ENCODE measurements at regions not wholly inside any gene's neighbourhood (a gene's known extent, or its start where the extent isn't known, plus 50 kb on each side); places are given as distances from the start of the nearest gene placed in this dataset.

- Histone ChIP-seq H3K27me3 (ENCODE audit: control insufficient read depth in 2 of 2, insufficient read depth in 1 of 2, low read length in 1 of 2) (peaks cover 0 to 4% of the 10 kb centered on the region in 2 donors), H3K4me3 (ENCODE audit: low read length in 2 of 2) (no peak overlapping the region), H3K36me3 (ENCODE audit: control insufficient read depth in 2 of 2, insufficient read depth in 2 of 2, low read length in 1 of 2) (no peaks in the 10 kb centered on the region), H3K4me1 (ENCODE audit: control insufficient read depth in 2 of 2, insufficient read depth in 2 of 2, low read length in 2 of 2) (no peaks in the 10 kb centered on the region), H3K9me3 (ENCODE audit: control insufficient read depth in 2 of 2, insufficient read depth in 1 of 2, low read length in 1 of 2) (no peaks in the 10 kb centered on the region), H3K27ac (ENCODE audit: low read depth in 1 of 2, low read length in 1 of 2) (no peak overlapping the region)
- DNase-seq (ENCODE audit: low read depth in 6 of 9, low spot score in 9 of 9) = no peak
- WGBS = 85% methylated on average over 16 of the region's 16 CpGs
Measured at GRCh38 chr2:238564286-238564920, 137.7 kb downstream of the ASB1 start.

- no peaks in the 10 kb centered on the region for H3K4me1 ChIP-seq (ENCODE audit: control insufficient read depth in 2 of 2, insufficient read depth in 2 of 2, low read length in 2 of 2)
- H3K27ac ChIP-seq (ENCODE audit: low read depth in 1 of 2, low read length in 1 of 2) = no peak overlapping the region
- peaks cover 0 to 4% of the 10 kb centered on the region in 2 donors for H3K27me3 ChIP-seq (ENCODE audit: control insufficient read depth in 2 of 2, insufficient read depth in 1 of 2, low read length in 1 of 2)
- no peak for DNase-seq (ENCODE audit: low read depth in 6 of 9, low spot score in 9 of 9)
- H3K9me3 ChIP-seq (ENCODE audit: control insufficient read depth in 2 of 2, insufficient read depth in 1 of 2, low read length in 1 of 2) = no peaks in the 10 kb centered on the region
- no peak overlapping the region for H3K4me3 ChIP-seq (ENCODE audit: low read length in 2 of 2)
- 89% methylated on average over 6 of the region's 6 CpGs for WGBS
- H3K36me3 ChIP-seq (ENCODE audit: control insufficient read depth in 2 of 2, insufficient read depth in 2 of 2, low read length in 1 of 2) = no peaks in the 10 kb centered on the region
Measured at GRCh38 chr2:238565031-238565430, 138.3 kb downstream of the ASB1 start.

GRCh38 chr2:238566001-238566645 is 139.4 kb downstream of the ASB1 start:
- Histone ChIP-seq H3K36me3 (ENCODE audit: control insufficient read depth in 2 of 2, insufficient read depth in 2 of 2, low read length in 1 of 2) (no peaks in the 10 kb centered on the region), H3K27ac (ENCODE audit: low read depth in 1 of 2, low read length in 1 of 2) (no peak overlapping the region), H3K4me1 (ENCODE audit: control insufficient read depth in 2 of 2, insufficient read depth in 2 of 2, low read length in 2 of 2) (no peaks in the 10 kb centered on the region), H3K9me3 (ENCODE audit: control insufficient read depth in 2 of 2, insufficient read depth in 1 of 2, low read length in 1 of 2) (no peaks in the 10 kb centered on the region), H3K4me3 (ENCODE audit: low read length in 2 of 2) (no peak overlapping the region), H3K27me3 (ENCODE audit: control insufficient read depth in 2 of 2, insufficient read depth in 1 of 2, low read length in 1 of 2) (peaks cover 0 to 4% of the 10 kb centered on the region in 2 donors)
- WGBS = 95% methylated on average over 16 of the region's 16 CpGs
- no peak for DNase-seq (ENCODE audit: low read depth in 6 of 9, low spot score in 9 of 9)

- Histone ChIP-seq H3K36me3 (ENCODE audit: control insufficient read depth in 2 of 2, insufficient read depth in 2 of 2, low read length in 1 of 2) (no peaks in the 10 kb centered on the region), H3K4me1 (ENCODE audit: control insufficient read depth in 2 of 2, insufficient read depth in 2 of 2, low read length in 2 of 2) (no peaks in the 10 kb centered on the region), H3K27ac (ENCODE audit: low read depth in 1 of 2, low read length in 1 of 2) (no peak overlapping the region), H3K27me3 (ENCODE audit: control insufficient read depth in 2 of 2, insufficient read depth in 1 of 2, low read length in 1 of 2) (peaks cover 0 to 4% of the 10 kb centered on the region in 2 donors), H3K4me3 (ENCODE audit: low read length in 2 of 2) (no peak overlapping the region), H3K9me3 (ENCODE audit: control insufficient read depth in 2 of 2, insufficient read depth in 1 of 2, low read length in 1 of 2) (no peaks in the 10 kb centered on the region)
- 89% methylated on average over 22 of the region's 22 CpGs for WGBS
- no peak for DNase-seq (ENCODE audit: low read depth in 6 of 9, low spot score in 9 of 9)
Measured at GRCh38 chr2:238567067-238567855, 140.5 kb downstream of the ASB1 start.

GRCh38 chr2:238567996-238568395 is 141.3 kb downstream of the ASB1 start:
- Histone ChIP-seq H3K9me3 (ENCODE audit: control insufficient read depth in 2 of 2, insufficient read depth in 1 of 2, low read length in 1 of 2) (no peaks in the 10 kb centered on the region), H3K4me3 (ENCODE audit: low read length in 2 of 2) (no peak overlapping the region), H3K27ac (ENCODE audit: low read depth in 1 of 2, low read length in 1 of 2) (no peak overlapping the region), H3K27me3 (ENCODE audit: control insufficient read depth in 2 of 2, insufficient read depth in 1 of 2, low read length in 1 of 2) (peaks cover 0 to 4% of the 10 kb centered on the region in 2 donors), H3K4me1 (ENCODE audit: control insufficient read depth in 2 of 2, insufficient read depth in 2 of 2, low read length in 2 of 2) (no peaks in the 10 kb centered on the region), H3K36me3 (ENCODE audit: control insufficient read depth in 2 of 2, insufficient read depth in 2 of 2, low read length in 1 of 2) (no peaks in the 10 kb centered on the region)
- WGBS = 89% methylated on average over 10 of the region's 10 CpGs
- no peak for DNase-seq (ENCODE audit: low read depth in 6 of 9, low spot score in 9 of 9)

- WGBS = 92% methylated on average over 27 of the region's 27 CpGs
- DNase-seq (ENCODE audit: low read depth in 6 of 9, low spot score in 9 of 9) = no peak
- no peak overlapping the region for H3K27ac ChIP-seq (ENCODE audit: low read depth in 1 of 2, low read length in 1 of 2)
Measured at GRCh38 chr2:238568455-238569440, 142.0 kb downstream of the ASB1 start.

GRCh38 chr2:238569507-238570195 is 142.9 kb downstream of the ASB1 start:
- 87% methylated on average over 25 of the region's 25 CpGs for WGBS
- no peak overlapping the region for H3K27ac ChIP-seq (ENCODE audit: low read depth in 1 of 2, low read length in 1 of 2)
- no peak for DNase-seq (ENCODE audit: low read depth in 6 of 9, low spot score in 9 of 9)
- no peaks in the 10 kb centered on the region for H3K4me1 ChIP-seq (ENCODE audit: control insufficient read depth in 2 of 2, insufficient read depth in 2 of 2, low read length in 2 of 2)
- H3K9me3 ChIP-seq (ENCODE audit: control insufficient read depth in 2 of 2, insufficient read depth in 1 of 2, low read length in 1 of 2) = no peaks in the 10 kb centered on the region
- H3K4me3 ChIP-seq (ENCODE audit: low read length in 2 of 2) = no peak overlapping the region
- H3K27me3 ChIP-seq (ENCODE audit: control insufficient read depth in 2 of 2, insufficient read depth in 1 of 2, low read length in 1 of 2) = no peaks in the 10 kb centered on the region
- H3K36me3 ChIP-seq (ENCODE audit: control insufficient read depth in 2 of 2, insufficient read depth in 2 of 2, low read length in 1 of 2) = no peaks in the 10 kb centered on the region

More at GRCh38 chr2:238568455-238569440, 142.0 kb downstream of the ASB1 start:
- Histone ChIP-seq H3K36me3 (ENCODE audit: control insufficient read depth in 2 of 2, insufficient read depth in 2 of 2, low read length in 1 of 2) (no peaks in the 10 kb centered on the region), H3K9me3 (ENCODE audit: control insufficient read depth in 2 of 2, insufficient read depth in 1 of 2, low read length in 1 of 2) (no peaks in the 10 kb centered on the region), H3K4me3 (ENCODE audit: low read length in 2 of 2) (no peak overlapping the region), H3K4me1 (ENCODE audit: control insufficient read depth in 2 of 2, insufficient read depth in 2 of 2, low read length in 2 of 2) (no peaks in the 10 kb centered on the region), H3K27me3 (ENCODE audit: control insufficient read depth in 2 of 2, insufficient read depth in 1 of 2, low read length in 1 of 2) (peaks cover 0 to 4% of the 10 kb centered on the region in 2 donors)

- Histone ChIP-seq H3K4me3 (ENCODE audit: low read length in 2 of 2) (no peak overlapping the region), H3K27me3 (ENCODE audit: control insufficient read depth in 2 of 2, insufficient read depth in 1 of 2, low read length in 1 of 2) (no peaks in the 10 kb centered on the region), H3K36me3 (ENCODE audit: control insufficient read depth in 2 of 2, insufficient read depth in 2 of 2, low read length in 1 of 2) (no peaks in the 10 kb centered on the region), H3K9me3 (ENCODE audit: control insufficient read depth in 2 of 2, insufficient read depth in 1 of 2, low read length in 1 of 2) (no peaks in the 10 kb centered on the region), H3K4me1 (ENCODE audit: control insufficient read depth in 2 of 2, insufficient read depth in 2 of 2, low read length in 2 of 2) (no peaks in the 10 kb centered on the region), H3K27ac (ENCODE audit: low read depth in 1 of 2, low read length in 1 of 2) (no peak overlapping the region)
- WGBS = 91% methylated on average over 10 of the region's 10 CpGs
- DNase-seq (ENCODE audit: low read depth in 6 of 9, low spot score in 9 of 9) = no peak
Measured at GRCh38 chr2:238570391-238570790, 143.7 kb downstream of the ASB1 start.
